CMK (cell line): ENCODE measurements at regions not wholly inside any gene's neighbourhood (a gene's known extent, or its start where the extent isn't known, plus 50 kb on each side); places are given as distances from the start of the nearest gene placed in this dataset.
A peak's percentile ranks its signal among the peaks of the same experiment; 100 is the strongest.
"Not testable (repeated sequence)": the region's sequence is repeated elsewhere in the genome, so short reads cannot be mapped to it uniquely, and the experiment has no call there.

Experiments
- DNase-seq: peaks from one replicate; pipeline ENCODE4 v3.0.0-alpha.2; 2010; ENCODE audit warnings: low read depth

- DNase-seq: no peak
Observed at GRCh38 chr4:73348185-73348584, 55.9 kb upstream of the ALB start.

- DNase-seq: no peak
Observed at GRCh38 chr4:73347497-73347896, 56.6 kb upstream of the ALB start.

- DNase-seq: no peak
Observed at GRCh38 chr4:73345399-73345975, 58.6 kb upstream of the ALB start.

DNA sequence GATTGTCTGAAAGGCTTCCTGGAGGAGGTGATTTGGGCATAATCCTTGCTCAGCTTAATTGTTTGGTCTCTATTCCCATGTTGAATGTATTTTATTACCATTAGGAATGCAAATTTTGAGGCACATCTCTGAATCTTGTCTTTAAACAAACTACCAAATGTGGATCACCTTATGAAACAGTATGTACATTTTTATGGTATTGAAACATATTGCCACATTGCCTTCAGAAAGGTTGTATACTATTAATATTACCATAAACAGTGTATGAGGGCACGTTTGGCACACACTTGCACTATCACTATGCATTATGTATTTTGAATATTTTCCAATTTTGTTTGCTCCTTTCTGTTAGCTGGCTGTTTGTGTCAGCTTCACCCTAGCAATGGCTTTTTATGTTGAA lies 60.0 kb upstream of the ALB start:
- no peak for DNase-seq

DNA sequence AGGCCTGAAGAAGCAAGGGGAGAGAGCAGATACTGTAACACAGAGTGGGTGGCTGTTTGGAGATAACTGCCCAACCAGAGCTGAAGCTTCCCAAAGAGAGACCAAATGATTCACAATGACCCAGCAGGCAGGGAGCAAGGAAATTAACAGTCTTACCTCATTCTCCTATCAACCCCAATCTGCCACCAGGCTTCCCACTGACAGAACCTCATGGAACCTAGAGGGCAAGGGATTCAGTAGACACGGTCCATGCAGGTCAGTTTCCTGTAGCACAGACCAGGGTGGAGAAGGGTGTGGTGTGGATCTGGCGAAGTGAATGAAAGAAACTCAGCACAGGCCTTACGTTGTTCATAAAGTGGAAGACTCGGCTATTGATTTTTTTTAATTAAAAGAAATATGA lies 60.7 kb upstream of the ALB start:
- no peak for DNase-seq

DNA sequence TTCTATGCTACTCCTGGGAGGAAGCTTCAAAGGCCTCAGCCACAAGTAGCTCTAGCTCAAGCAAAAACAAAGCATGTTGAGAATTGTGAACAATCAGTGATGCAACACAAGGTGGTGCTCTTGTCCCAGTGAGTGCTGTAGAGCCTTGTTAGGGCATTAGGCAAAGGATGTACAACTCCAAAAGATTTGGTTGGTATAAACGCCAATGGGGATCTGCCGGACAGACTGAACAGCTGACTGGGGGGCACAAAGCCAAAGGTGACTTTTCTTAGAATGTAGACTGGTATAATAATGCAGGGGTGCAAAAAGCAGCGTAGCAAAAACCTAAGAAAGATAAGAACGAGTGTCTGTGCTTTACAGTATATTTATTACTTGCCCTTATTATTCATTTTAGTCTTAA lies 62.6 kb upstream of the ALB start:
- peak; percentile 22 for DNase-seq

GRCh38 chr4:73340917-73341316 lies 63.2 kb upstream of the ALB start:
- DNase-seq: no peak

- DNase-seq: no peak
Observed at GRCh38 chr4:73335679-73336078, 68.4 kb upstream of the ALB start.

DNA sequence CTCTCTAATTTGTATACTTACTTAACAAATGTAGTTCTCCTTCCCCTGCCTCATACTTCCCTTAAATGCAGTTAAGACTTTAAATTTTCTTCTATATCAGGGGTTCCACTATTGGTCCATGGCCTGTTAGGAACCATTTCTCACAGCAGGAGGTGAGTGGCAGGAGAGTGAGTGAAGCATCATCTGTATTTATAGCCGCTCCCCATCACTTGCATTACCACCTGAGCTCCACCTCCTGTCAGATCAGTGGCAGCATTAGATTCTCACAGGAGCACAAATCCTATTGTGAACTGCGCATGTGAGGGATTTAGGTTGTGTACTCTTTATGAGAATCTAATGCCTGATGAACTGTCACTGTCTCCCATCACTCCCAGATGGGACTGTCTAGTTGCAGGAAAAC lies 72.1 kb upstream of the ALB start:
- not testable (repeated sequence) for DNase-seq

- no peak for DNase-seq
Observed at GRCh38 chr4:73329300-73329699, 70.7 kb upstream of the ANKRD17 start.

- DNase-seq: not testable (repeated sequence)
Observed at GRCh38 chr4:73325776-73326175, 67.2 kb upstream of the ANKRD17 start.

DNA sequence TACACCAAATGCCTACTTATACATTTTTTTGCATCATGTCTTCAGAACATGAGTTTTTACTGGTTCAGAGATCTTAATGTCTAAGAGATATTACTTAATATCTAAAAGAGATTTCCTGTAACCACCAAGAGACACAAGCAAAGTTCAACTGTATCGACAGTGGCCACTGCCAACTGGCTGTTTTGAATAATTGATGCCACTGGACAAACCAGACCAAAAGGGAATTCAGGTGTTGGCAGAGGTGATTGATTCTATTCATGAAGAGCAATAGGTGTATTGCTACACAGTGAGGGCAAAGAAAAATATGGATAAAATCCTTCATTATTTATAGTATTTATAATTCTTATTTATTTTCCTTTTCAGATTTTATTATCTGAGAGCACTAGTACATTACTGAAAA lies 58.5 kb upstream of the ANKRD17 start:
- DNase-seq: no peak

DNA sequence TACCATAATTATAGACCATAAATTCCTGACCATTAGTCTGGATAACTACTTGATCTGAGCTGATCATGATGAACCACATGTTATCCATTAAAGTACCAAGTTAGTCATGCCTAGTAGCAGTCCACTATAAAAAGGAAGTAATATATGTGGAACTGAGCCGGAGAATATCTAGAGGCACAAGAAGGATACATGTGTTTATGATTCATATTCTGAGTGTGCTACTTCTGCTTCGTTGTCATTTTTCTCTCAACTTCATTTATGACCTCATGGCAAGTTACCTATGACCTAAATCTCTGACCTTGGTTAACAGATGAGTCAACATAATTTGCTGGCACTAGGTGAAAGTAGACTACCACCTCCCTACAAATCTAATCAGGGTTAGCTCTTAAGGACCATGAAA lies 56.5 kb upstream of the ANKRD17 start:
- no peak for DNase-seq

DNA sequence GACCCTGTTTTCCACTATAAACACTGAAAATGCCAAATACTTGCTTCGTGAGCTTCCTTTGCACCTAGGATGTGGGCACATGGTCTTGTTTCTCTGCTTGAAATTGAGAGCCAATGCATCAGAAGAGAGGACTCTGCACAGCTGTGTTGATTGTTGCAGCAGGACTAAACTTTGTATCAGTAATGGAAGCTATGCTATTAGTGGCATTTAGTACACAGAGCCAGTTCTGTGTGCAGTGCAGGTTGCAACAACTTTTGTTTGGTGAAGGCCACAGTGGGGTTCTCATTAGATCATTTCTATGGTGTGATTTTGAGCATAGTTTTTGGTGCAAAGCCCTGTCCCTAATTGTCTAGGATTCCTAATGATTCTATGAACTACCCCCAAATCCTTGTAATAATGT lies 54.4 kb upstream of the ANKRD17 start:
- no peak for DNase-seq

GRCh38 chr4:73311428-73311827 lies 52.8 kb upstream of the ANKRD17 start:
- DNase-seq: no peak

GRCh38 chr4:73309211-73309610 lies 50.6 kb upstream of the ANKRD17 start:
- no peak for DNase-seq
